Lower leg skin (tissue), 4 donors: ENCODE measurements at regions not wholly inside any gene's neighbourhood (a gene's known extent, or its start where the extent isn't known, plus 50 kb on each side); places are given as distances from the start of the nearest gene placed in this dataset.

Experiments used
- DNase-seq, 2 donors: peaks; one replicate each; pipeline ENCODE4 v3.0.0-alpha.2; 2019; ENCODE audit warnings: low spot score in 2 of 2
- H3K4me3 ChIP-seq: fragments of 200-600 bp; sonication (generic); 2 replicates; pipeline ENCODE4 v1.5.1; 2017; ENCODE audit warnings: mild to moderate bottlenecking, low read depth; ENCODE audit not compliant: poor library complexity, severe bottlenecking
- POLR2A ChIP-seq, 2 donors: fragments of 450-650 bp; IDR thresholded peaks; one replicate each; pipeline ENCODE4 v1.6.1; 2016 to 2017; ENCODE audit warnings: antibody characterized with exemption in 2 of 2, mild to moderate bottlenecking in 1 of 2, moderate library complexity in 1 of 2
- WGBS, 2 donors: methylation state at CpG; one replicate each; pipeline ENCODE4 v1.1.5; 2018; 5-methylcytosine and 5-hydroxymethylcytosine counted together
- intact Hi-C: fragments of 100-400 bp; cut with DNase I; formaldehyde crosslinking; loops from one replicate; pipeline ENCODE4 v1.15.0; 2023; ENCODE audit warnings: low total_unique reads
- TF ChIP-seq, protein P1 (sequence below), 3 donors: fragments of 450-650 bp; IDR thresholded peaks; one replicate each; pipeline ENCODE4 v1.5.1; 2016; ENCODE audit warnings: antibody characterized with exemption in 3 of 3, mild to moderate bottlenecking in 3 of 3, moderate library complexity in 2 of 3

DNA sequence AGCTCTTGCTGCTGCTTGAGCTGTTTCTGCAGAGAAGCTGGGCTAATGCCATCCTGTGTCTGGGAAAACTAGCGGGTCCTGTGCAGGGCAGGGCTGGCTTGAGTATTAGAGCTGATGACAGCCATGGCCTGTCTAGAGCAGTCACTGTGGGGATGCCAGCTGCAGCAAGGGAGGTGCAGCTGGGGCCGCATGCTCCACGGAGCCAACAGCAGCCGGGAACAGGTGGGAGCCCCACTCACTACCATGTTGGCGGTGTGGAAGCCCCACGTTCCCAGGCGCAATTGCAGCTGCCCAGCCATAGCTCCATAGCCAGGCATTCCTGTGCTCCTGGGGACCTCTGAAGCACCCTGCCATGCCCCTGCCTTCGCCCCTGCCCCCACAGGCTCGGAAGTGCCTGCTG is 212.9 kb downstream of the TFAP2C start:
- no peak overlapping the region for H3K4me3 ChIP-seq
- DNase-seq: no peak
- TF ChIP-seq, protein P1, sequence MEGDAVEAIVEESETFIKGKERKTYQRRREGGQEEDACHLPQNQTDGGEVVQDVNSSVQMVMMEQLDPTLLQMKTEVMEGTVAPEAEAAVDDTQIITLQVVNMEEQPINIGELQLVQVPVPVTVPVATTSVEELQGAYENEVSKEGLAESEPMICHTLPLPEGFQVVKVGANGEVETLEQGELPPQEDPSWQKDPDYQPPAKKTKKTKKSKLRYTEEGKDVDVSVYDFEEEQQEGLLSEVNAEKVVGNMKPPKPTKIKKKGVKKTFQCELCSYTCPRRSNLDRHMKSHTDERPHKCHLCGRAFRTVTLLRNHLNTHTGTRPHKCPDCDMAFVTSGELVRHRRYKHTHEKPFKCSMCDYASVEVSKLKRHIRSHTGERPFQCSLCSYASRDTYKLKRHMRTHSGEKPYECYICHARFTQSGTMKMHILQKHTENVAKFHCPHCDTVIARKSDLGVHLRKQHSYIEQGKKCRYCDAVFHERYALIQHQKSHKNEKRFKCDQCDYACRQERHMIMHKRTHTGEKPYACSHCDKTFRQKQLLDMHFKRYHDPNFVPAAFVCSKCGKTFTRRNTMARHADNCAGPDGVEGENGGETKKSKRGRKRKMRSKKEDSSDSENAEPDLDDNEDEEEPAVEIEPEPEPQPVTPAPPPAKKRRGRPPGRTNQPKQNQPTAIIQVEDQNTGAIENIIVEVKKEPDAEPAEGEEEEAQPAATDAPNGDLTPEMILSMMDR (IDR thresholded peaks at IDR 0.05): no peak
- TF ChIP-seq POLR2A (IDR thresholded peaks at IDR 0.05): no peak
- intact Hi-C loops: no loop called here
- 74 to 93% methylated on average over 9 of the region's 9 CpGs for WGBS, 2 donors

DNA sequence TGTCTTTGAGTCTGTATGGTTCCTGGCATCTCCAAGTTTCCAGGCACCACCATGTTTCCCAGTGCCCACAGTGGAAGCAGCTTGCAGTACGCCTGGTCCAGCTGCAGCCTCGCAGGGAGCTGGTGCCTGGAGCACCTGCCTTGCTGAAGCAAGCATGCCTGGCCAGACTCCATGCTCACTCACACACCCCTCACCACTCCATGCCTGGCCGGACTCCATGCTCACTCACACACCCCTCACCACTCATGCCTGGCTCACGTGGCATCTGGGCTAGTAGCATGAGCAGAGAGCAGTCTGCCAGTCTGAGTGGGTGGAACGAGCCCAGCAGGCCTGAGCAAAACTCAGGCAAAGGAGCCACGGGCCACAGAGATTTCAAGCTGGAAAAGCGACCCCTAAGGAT is 214.3 kb downstream of the TFAP2C start:
- no peak for TF ChIP-seq POLR2A (IDR thresholded peaks at IDR 0.05)
- TF ChIP-seq, protein P1 (IDR thresholded peaks at IDR 0.05): no peak
- 59 to 67% methylated on average over 7 of the region's 7 CpGs for WGBS, 2 donors
- H3K4me3 ChIP-seq: no peak overlapping the region
- intact Hi-C loops: no loop called here
- no peak for DNase-seq

DNA sequence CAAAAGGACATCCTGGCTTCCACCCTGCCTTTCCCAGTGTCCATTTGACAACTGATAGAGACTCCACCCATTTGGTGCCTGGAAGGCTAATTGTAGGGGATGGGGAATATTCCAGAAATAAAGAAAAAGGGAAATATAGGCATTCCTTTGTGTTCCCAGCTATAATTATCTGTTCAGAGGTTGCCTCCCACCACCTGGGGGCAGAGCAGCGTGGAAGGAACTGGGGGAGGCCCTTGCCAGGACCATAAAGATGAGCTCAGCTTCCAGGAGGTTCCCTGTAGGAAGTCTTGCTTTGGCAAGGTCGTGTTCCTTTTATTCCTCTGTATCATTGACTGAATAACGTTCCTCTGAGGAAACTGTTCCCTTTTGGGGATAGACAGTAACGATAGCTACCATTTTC is 214.7 kb downstream of the TFAP2C start:
- WGBS, 2 donors: 35 to 41% methylated on average over 4 of the region's 4 CpGs

DNA sequence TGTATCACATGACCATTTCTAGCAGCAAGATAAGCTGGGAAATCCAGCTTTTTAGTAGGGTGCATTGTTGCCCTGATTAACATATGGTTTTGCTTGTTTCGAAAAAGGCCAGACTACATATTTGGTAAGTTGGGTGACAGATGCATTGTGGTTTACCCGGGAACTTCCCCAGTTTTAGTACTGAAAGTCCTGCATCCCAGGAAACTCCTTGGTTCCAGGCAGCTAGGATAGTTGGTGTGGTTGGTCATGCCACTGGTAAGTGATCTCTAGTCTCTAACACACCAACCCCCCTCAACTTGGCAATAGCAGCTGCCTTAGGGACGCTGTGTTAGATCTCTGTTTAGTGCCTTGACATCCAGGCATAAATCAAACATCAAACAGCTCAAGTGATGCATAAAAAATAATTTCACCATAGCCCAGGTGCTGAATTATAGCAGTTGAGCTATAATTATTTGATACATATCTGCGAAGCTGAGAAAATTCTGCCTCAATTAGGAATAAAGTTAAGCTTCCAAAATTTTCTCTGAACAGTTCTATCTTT is 216.5 kb downstream of the TFAP2C start:
- DNase-seq: no peak
- TF ChIP-seq, protein P1 (IDR thresholded peaks at IDR 0.05): no peak
- TF ChIP-seq POLR2A (IDR thresholded peaks at IDR 0.05): no peak
- 56 to 63% methylated on average over 4 of the region's 4 CpGs for WGBS, 2 donors
- intact Hi-C loops: no loop called here
- no peak overlapping the region for H3K4me3 ChIP-seq

More for the DNA sequence above, 214.7 kb downstream of the TFAP2C start:
- intact Hi-C loops: no loop called here
- TF ChIP-seq, protein P1 (IDR thresholded peaks at IDR 0.05): no peak
- TF ChIP-seq POLR2A (IDR thresholded peaks at IDR 0.05): no peak
- H3K4me3 ChIP-seq: no peak overlapping the region
- DNase-seq: no peak

DNA sequence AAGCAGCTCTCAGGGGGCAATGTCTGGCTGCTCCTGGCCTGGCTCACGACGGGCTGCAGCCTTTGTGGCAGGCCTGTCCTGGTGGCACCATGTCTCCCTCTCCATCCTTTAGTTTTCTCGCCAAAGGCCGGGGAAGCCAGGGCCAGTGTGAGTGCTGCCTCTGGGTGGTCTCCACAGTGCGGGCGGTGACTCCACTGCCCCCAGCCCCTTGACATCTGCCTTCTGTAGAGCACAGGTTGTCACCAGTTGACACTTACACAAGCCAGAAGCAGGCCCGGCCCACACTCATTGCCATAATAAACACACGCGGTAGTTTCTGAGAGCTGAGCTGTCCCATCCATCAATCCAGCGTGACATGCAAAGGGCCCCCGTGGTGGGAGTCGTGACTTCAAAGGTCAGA is 219.5 kb downstream of the TFAP2C start:
- DNase-seq: no peak
- H3K4me3 ChIP-seq: no peak overlapping the region
- TF ChIP-seq POLR2A (IDR thresholded peaks at IDR 0.05): no peak
- TF ChIP-seq, protein P1 (IDR thresholded peaks at IDR 0.05): no peak
- WGBS, 2 donors: 71 to 80% methylated on average over 12 of the region's 12 CpGs
- intact Hi-C loops: no loop called here

DNA sequence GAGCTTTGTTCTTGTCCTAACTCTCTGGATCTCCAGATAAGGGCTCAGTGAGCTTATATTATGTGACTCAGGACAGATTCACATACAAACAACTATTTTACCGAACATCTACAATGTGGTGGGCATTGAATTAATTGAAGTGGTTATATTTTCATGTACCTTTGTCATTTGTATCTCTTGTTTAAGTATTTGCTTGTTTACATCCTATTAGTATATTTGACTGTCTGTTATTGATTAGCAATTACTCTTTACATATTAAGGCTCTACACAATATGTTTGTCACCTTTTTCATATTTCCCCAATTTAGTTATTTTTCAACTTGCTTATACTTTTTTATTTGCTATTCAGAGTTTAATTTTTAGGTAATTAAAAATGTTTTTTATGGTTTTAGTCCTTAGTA is 222.4 kb downstream of the TFAP2C start:
- intact Hi-C loops: no loop called here
- 83 to 90% methylated on average over 1 of the region's 1 CpG for WGBS, 2 donors
- H3K4me3 ChIP-seq: no peak overlapping the region
- TF ChIP-seq, protein P1 (IDR thresholded peaks at IDR 0.05): no peak
- no peak for TF ChIP-seq POLR2A (IDR thresholded peaks at IDR 0.05)
- no peak for DNase-seq
